ENCODE measurements at regions not wholly inside any gene's neighbourhood (a gene's known extent, or its start where the extent isn't known, plus 50 kb on each side); places are given as distances from the start of the nearest gene placed in this dataset.

DNA sequence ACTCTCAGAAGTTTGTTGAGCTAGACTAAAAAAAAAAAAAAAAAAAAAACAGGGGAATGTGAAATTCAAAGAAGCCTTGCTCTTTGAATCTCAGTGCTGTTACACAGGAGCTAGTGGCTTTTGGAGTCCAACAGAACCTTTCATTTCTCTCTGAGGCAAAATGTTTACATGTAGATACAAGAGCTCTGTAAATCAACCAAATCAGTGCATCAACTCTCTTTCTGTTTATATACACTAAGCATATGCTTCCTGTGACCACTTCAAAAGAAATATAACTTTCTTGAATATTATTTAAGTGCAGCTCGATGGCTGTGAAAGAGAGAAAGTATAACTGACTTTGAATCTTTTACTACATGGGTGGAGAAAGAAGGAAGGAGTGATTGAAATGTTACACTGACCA, 115.3 kb upstream of the ITGA1 start:
- Histone ChIP-seq H3K27me3 (no peaks in the 10 kb centered on the region), H3K9me3 (no peaks in the 10 kb centered on the region), H3K4me3 (ENCODE audit: low read depth in 1 of 2, low read length in 1 of 2) (no peak overlapping the region), H3K4me1 (ENCODE audit: control insufficient read depth in 1 of 2, insufficient read depth in 1 of 2, low read depth in 1 of 2, low read length in 1 of 2) (no peaks in the 10 kb centered on the region), H3K27ac (no peak overlapping the region), H3K36me3 (no peaks in the 10 kb centered on the region)
- TF ChIP-seq, protein P1, sequence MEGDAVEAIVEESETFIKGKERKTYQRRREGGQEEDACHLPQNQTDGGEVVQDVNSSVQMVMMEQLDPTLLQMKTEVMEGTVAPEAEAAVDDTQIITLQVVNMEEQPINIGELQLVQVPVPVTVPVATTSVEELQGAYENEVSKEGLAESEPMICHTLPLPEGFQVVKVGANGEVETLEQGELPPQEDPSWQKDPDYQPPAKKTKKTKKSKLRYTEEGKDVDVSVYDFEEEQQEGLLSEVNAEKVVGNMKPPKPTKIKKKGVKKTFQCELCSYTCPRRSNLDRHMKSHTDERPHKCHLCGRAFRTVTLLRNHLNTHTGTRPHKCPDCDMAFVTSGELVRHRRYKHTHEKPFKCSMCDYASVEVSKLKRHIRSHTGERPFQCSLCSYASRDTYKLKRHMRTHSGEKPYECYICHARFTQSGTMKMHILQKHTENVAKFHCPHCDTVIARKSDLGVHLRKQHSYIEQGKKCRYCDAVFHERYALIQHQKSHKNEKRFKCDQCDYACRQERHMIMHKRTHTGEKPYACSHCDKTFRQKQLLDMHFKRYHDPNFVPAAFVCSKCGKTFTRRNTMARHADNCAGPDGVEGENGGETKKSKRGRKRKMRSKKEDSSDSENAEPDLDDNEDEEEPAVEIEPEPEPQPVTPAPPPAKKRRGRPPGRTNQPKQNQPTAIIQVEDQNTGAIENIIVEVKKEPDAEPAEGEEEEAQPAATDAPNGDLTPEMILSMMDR (IDR thresholded peaks at IDR 0.05): no peak

DNA sequence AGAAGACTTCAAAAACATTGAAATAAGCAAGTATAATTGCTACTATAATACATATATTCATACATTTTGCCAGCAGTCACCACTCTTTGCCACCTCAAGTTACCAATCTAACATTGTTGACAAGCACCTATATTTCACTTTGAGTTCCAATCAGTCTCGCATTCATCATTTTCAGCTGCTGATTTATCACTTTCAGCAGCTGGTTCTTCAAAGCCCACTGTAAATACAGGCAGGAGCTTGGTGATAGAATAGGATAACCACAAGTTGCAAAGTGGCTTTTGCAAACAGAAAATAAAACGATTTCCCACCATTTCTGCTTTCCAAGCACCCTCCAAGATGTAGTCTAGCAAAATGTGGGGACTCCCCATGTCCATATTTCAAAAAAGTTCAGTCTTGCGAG, 114.2 kb upstream of the ITGA1 start:
- no peak overlapping the region for H3K4me3 ChIP-seq (ENCODE audit: low read depth in 1 of 2, low read length in 1 of 2)
- no peaks in the 10 kb centered on the region for H3K9me3 ChIP-seq
- H3K36me3 ChIP-seq: no peaks in the 10 kb centered on the region
- H3K27me3 ChIP-seq: no peaks in the 10 kb centered on the region
- H3K27ac ChIP-seq: no peak overlapping the region
- TF ChIP-seq, protein P1 (IDR thresholded peaks at IDR 0.05): no peak
- no peaks in the 10 kb centered on the region for H3K4me1 ChIP-seq (ENCODE audit: control insufficient read depth in 1 of 2, insufficient read depth in 1 of 2, low read depth in 1 of 2, low read length in 1 of 2)

DNA sequence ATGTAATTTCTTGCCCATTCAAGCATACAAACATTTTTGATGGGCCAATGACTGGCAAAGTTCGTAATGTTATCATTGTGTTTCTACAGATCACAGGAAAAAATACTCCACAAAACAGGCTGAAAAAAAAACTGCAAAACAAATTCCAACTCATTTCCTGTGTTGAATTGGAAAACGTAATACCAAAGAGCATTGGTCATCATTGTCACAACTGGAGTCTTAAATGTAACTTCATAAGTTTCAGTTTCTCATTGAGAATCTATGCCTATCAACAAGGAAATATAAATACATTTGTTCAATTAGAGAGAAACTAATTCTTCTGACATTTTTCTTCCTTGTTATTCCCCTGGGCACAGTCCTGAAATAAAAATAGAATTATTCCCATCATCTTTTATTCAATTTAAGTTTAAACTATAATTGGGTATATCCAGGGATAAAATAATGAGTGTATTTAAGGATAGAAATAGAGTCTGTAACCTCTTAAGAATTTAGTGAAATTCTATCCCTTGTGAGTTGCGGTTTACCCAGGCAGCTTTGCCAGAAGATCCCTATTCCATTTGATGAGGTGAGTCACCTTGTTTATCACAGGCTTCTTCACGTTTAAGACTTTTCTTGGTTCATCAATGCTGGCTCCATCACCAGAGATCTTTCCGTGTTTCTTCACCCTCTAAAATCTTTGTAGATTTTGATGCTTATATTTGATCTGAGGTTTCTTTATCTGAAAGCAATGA, 112.7 kb upstream of the ITGA1 start:
- no peak overlapping the region for H3K4me3 ChIP-seq (ENCODE audit: low read depth in 1 of 2, low read length in 1 of 2)
- no peak overlapping the region for H3K27ac ChIP-seq
- H3K9me3 ChIP-seq: no peaks in the 10 kb centered on the region
- TF ChIP-seq, protein P1 (IDR thresholded peaks at IDR 0.05): no peak
- no peaks in the 10 kb centered on the region for H3K27me3 ChIP-seq
- H3K4me1 ChIP-seq (ENCODE audit: control insufficient read depth in 1 of 2, insufficient read depth in 1 of 2, low read depth in 1 of 2, low read length in 1 of 2): no peaks in the 10 kb centered on the region
- H3K36me3 ChIP-seq: no peaks in the 10 kb centered on the region

DNA sequence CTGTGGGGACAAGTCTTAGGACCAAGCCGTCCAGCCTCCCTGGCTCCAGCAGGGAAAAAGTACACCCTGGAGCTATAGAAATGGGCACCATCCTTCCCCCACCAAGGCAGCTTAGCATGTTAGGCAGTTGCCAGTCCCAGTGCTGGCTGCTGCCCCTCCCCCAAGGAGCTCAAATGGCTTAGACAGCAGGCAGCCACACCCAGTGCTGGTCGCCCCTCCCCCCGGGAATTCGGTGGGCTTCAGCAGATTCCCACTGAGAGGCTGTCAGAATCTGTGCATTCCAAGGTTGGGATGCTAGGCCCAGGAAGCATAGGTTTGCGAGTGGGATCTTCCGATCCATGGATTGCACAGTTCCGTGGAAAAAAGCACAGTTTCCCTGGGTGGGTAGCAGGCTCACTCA, 105.2 kb upstream of the ITGA1 start:
- no peaks in the 10 kb centered on the region for H3K36me3 ChIP-seq

DNA sequence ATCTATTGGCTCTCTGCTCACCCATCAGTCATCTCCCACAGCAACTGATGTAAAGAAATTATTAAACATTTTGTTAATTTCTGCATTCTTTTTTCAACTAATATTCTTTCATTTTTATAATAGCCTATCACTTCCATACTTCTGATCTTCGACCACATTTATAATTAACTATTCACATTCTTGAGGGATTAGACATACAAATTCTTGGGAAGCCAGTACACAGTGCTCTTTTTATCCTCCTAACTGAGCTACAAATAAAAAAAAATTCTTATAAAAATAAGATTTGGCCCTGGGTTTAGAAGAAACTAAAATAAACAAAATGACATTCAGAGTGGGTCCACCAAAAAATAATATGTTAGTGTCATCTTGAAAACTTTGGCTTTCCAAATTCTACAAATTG, 103.7 kb upstream of the ITGA1 start:
- TF ChIP-seq, protein P1 (IDR thresholded peaks at IDR 0.05): no peak
- no peak overlapping the region for H3K4me3 ChIP-seq (ENCODE audit: low read depth in 1 of 2, low read length in 1 of 2)
- no peak overlapping the region for H3K27ac ChIP-seq
- no peaks in the 10 kb centered on the region for H3K4me1 ChIP-seq (ENCODE audit: control insufficient read depth in 1 of 2, insufficient read depth in 1 of 2, low read depth in 1 of 2, low read length in 1 of 2)
- H3K36me3 ChIP-seq: no peaks in the 10 kb centered on the region
- H3K27me3 ChIP-seq: no peaks in the 10 kb centered on the region
- no peaks in the 10 kb centered on the region for H3K9me3 ChIP-seq

More for the DNA sequence above, 105.2 kb upstream of the ITGA1 start:
- no peak overlapping the region for H3K27ac ChIP-seq
- no peaks in the 10 kb centered on the region for H3K9me3 ChIP-seq
- no peaks in the 10 kb centered on the region for H3K27me3 ChIP-seq
- no peak overlapping the region for H3K4me3 ChIP-seq (ENCODE audit: low read depth in 1 of 2, low read length in 1 of 2)
- H3K4me1 ChIP-seq (ENCODE audit: control insufficient read depth in 1 of 2, insufficient read depth in 1 of 2, low read depth in 1 of 2, low read length in 1 of 2): no peaks in the 10 kb centered on the region
- TF ChIP-seq, protein P1 (IDR thresholded peaks at IDR 0.05): no peak
